IPS-18a (cell line): ENCODE measurements at regions not wholly inside any gene's neighbourhood (a gene's known extent, or its start where the extent isn't known, plus 50 kb on each side); places are given as distances from the start of the nearest gene placed in this dataset.
A peak's percentile ranks its signal among the peaks of the same experiment; 100 is the strongest.

ENCODE experiments used
- H3K27ac ChIP-seq: one replicate; pipeline ENCODE4 v1.5.1; 2013; ENCODE audit warnings: low read length
- H3K27me3 ChIP-seq: one replicate; pipeline ENCODE4 v1.6.1; 2013; ENCODE audit warnings: mild to moderate bottlenecking, low read length; ENCODE audit not compliant: control insufficient read depth, insufficient read depth
- H3K36me3 ChIP-seq: one replicate; pipeline ENCODE4 v1.6.1; 2013; ENCODE audit warnings: low read depth, low read length; ENCODE audit not compliant: control insufficient read depth
- H3K4me1 ChIP-seq: one replicate; pipeline ENCODE4 v1.6.1; 2013; ENCODE audit warnings: low read depth, low read length; ENCODE audit not compliant: control insufficient read depth
- H3K4me3 ChIP-seq: one replicate; pipeline ENCODE4 v1.5.1; 2013; ENCODE audit warnings: low read length
- H3K9ac ChIP-seq: one replicate; pipeline ENCODE4 v1.6.1; 2013; ENCODE audit warnings: mild to moderate bottlenecking, low read length, moderate library complexity
- H3K9me3 ChIP-seq: one replicate; pipeline ENCODE4 v1.6.1; 2013; ENCODE audit warnings: low read depth, low read length; ENCODE audit not compliant: control insufficient read depth

DNA sequence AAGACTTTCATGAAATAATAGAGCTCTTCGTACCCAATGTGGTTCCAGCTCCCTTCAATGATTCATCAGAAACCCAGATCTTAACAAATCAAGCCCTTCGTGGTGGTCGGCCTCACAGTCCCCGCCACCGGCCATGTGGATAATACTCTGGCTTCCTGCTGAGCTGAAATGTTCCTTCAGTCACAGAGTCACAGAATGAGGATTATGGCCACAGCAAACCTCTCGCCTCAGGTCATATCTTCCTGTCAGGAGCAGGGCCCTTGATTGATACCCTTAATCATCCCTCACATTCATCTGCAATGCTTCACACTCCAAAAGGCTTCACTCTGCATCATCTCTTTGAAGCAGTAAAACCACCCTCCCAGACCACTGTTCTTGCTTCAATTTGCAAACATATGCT lies 452.6 kb downstream of the OCA2 start:
- Histone ChIP-seq H3K9me3 (peaks cover 6% of the 10 kb centered on the region), H3K27ac (no peak overlapping the region), H3K27me3 (no peaks in the 10 kb centered on the region), H3K9ac (no peak overlapping the region), H3K4me3 (no peak overlapping the region), H3K4me1 (peaks cover 11% of the 10 kb centered on the region), H3K36me3 (no peaks in the 10 kb centered on the region)

DNA sequence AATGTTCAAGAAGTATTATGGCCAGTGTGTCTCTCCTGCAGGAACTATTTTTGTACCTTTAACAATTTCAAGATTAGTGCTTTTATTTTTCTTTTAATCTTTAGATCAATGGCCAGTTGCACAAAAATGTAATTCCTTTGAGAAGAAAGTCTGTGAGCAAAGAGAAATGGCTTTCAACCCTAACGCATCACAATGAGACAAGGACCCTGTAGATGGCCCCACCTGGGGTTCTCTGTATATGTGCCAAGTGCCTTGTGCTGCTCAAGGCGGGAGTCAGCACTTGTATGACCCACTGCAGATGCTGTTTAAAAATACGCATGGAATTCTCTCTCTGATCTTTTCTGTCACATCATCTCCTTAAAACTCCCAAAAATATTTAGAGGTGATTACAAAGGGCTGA lies 453.4 kb downstream of the OCA2 start:
- H3K36me3 ChIP-seq, result no peaks in the 10 kb centered on the region
- peaks cover 11% of the 10 kb centered on the region for H3K4me1 ChIP-seq
- H3K27me3 ChIP-seq, result no peaks in the 10 kb centered on the region

DNA sequence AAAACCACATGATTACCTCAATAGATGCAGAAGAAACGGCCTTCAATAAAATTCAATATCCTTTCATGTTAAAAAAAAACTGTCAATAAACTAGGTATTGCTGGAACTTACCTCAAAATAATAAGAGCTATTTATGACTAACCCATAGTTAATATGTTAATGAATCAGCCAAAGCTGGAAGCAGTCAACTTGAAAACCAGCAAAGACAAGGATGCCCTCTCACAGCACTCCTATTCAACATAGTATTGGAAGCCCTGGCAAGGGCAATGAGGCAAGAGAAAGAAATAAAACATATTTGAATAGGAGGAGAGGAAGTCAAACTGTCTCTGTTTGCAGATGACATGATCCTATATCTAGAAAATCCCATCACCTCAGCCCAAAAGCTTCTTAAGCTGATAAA lies 456.1 kb downstream of the OCA2 start:
- H3K4me3 ChIP-seq, result no peak overlapping the region
- H3K9ac ChIP-seq, result no peak overlapping the region
- no peak overlapping the region for H3K27ac ChIP-seq
- H3K9me3 ChIP-seq, result peaks cover 6% of the 10 kb centered on the region
- no peaks in the 10 kb centered on the region for H3K36me3 ChIP-seq
- no peaks in the 10 kb centered on the region for H3K27me3 ChIP-seq
- peaks cover 20% of the 10 kb centered on the region for H3K4me1 ChIP-seq

More for the DNA sequence above, 453.4 kb downstream of the OCA2 start:
- Histone ChIP-seq H3K9ac (no peak overlapping the region), H3K4me3 (no peak overlapping the region), H3K27ac (no peak overlapping the region), H3K9me3 (peaks cover 6% of the 10 kb centered on the region)

DNA sequence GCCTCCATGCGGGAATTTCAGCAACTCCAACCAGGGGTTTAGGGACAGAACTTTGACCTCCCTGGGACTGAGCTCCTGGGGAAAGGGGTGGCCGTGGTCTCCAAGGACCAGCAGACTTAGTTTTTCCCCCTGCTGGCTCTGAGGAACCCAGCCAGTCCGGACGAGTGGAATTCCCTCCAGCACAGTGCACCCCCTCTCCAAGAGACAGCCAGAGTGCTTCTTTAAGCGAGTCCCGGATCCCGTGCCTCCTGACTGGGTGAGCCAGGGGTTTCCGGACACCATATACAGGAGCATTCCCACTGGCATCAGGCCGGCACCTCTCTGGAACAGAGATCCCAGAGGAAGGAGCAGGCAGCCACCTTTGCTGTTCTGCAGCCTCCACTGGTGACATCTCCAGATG lies 459.5 kb downstream of the OCA2 start:
- Histone ChIP-seq H3K4me3 (no peak overlapping the region), H3K4me1 (peaks cover 19% of the 10 kb centered on the region), H3K36me3 (no peaks in the 10 kb centered on the region), H3K27me3 (no peaks in the 10 kb centered on the region), H3K9ac (no peak overlapping the region), H3K27ac (no peak overlapping the region), H3K9me3 (peaks cover 6% of the 10 kb centered on the region)

DNA sequence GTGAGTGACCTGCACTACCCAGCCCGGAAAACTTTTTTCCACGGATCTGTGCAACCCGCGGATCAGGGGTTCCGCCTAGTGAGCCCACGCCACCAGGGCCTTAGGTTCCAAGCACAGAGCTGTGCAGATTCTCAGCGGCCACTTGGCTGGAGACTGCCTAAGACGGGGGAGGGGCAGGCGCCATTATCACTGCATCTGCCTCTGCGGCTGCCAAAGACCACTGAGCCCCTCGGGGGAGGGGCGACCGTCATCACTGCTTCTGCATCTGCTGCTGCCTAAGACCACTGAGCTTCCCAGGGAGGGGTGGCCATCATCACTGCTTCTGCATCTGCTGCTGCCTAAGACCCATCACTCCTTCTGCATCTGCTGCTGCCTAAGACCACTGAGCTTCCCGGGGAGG lies 460.2 kb downstream of the OCA2 start:
- H3K9me3 ChIP-seq, result peaks cover 6% of the 10 kb centered on the region
- peaks cover 19% of the 10 kb centered on the region for H3K4me1 ChIP-seq
- H3K36me3 ChIP-seq, result no peaks in the 10 kb centered on the region
- H3K4me3 ChIP-seq, result no peak overlapping the region
- H3K9ac ChIP-seq, result no peak overlapping the region
- H3K27me3 ChIP-seq, result no peaks in the 10 kb centered on the region
- peak overlapping the region; percentile 36 for H3K27ac ChIP-seq

DNA sequence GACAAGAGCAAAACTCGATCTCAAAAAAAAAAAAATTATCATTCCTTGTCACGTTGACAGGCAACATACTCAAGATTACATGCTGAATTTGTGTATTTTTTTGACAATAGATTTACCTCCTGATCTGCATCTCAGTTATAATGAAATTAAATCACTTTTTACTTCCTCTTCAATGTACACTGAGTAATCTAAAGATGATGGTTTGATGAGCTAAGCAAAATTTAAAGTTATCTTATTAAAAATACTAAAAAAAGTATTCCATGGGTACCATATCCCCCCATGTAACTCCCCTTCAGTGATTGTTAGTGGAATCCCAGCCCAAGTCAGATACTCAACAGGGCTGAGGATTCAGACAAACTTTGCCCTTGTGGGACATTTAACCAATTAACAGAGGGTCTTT lies 463.2 kb downstream of the OCA2 start:
- Histone ChIP-seq H3K27ac (no peak overlapping the region), H3K4me1 (peaks cover 19% of the 10 kb centered on the region), H3K36me3 (no peaks in the 10 kb centered on the region), H3K9me3 (no peaks in the 10 kb centered on the region), H3K27me3 (no peaks in the 10 kb centered on the region), H3K9ac (no peak overlapping the region), H3K4me3 (no peak overlapping the region)

DNA sequence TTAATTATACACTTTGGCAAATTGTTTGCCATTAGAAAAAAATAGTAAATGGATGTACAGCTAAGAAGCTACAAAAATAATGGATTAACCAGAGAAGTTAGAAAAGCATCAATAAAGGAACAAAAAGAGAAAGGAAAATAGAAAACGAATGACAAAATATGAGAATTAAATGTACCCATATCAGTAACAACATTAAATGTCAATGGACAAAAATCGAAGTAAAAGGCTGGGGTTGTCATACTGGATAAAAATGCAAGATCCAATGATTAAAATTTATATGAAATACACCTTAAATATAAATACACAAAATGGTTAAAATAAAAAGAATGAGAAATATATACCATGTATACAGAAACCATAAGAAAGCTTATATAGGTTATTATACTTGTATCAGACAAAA lies 470.6 kb downstream of the OCA2 start:
- Histone ChIP-seq H3K9me3 (peaks cover 20% of the 10 kb centered on the region), H3K9ac (no peak overlapping the region)

DNA sequence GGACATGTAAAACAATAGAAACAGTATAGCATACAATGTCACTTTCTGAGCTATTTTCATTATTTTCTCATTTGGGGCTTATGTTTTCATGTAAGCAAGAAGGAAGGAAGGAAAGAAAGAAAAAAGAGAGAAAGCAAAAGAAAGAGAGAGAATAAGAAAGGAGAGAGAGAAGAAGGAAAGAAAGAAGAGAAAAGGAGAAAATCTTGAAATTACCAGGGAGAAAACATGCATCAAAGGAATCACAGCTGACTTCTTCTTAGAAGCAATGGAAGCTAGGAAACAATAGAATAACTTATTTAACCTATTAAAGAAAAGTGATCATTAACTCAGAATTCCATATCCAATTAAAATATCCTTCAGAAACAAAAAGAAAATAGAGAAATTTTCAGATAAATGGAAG lies 471.5 kb downstream of the OCA2 start:
- Histone ChIP-seq H3K4me3 (no peak overlapping the region), H3K9me3 (peaks cover 20% of the 10 kb centered on the region), H3K9ac (no peak overlapping the region), H3K27ac (no peak overlapping the region), H3K27me3 (no peaks in the 10 kb centered on the region), H3K4me1 (no peaks in the 10 kb centered on the region), H3K36me3 (no peaks in the 10 kb centered on the region)

More for the DNA sequence above, 470.6 kb downstream of the OCA2 start:
- Histone ChIP-seq H3K27me3 (no peaks in the 10 kb centered on the region), H3K4me3 (no peak overlapping the region), H3K4me1 (no peaks in the 10 kb centered on the region), H3K27ac (no peak overlapping the region), H3K36me3 (no peaks in the 10 kb centered on the region)

DNA sequence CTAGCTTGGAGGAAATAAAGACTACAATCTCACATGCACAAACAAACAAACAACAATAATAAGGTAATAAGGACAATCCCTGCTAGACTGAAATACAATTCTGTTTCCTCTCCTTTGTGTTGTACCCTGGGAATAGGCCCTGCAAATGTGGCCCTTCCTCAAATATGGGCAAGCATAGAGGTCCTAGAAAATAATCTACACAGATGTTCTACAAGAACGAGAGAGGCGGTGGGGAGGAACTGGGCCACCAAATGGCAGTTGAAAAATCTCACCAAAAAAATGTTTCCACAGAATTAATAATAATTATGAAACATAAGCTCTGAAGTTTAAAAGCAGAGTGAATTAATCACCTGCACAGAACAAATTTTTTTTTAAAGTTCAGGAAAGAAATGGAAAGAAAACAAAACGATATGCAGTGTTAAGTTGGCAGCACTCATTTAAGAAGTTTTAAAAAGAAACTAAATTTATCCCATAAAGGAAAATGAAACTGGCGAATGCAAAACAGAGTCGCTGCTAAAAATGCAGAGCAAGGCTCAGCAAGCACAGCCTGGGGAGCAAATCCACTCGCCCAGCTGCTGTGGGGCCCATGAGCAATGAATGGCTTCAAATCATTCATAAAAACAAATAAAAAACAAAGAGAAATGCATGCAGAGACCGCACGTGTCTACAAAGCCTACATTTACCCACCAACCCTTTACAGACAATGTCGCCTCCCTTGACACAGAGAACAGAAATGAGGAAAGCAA lies 475.4 kb downstream of the OCA2 start:
- no peaks in the 10 kb centered on the region for H3K4me1 ChIP-seq

DNA sequence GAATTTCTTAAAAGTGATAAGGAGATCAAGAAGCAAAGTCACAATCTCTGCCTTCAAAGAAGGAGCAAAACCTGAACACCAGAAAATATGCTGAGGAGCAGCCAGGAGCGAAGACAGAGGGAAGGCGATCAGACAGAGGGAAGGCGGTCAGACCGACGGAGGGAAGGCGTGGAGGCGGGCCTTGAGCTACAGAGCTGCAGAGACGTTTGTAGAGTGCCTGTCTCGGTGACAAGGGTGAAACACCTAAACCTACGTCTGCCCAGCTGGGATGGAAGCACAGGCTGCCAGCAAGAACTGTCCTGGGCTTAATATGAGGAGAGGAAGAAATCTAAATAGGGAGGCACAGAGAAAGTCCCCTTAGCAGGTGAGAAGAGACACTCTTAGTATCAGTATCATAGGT lies 476.0 kb downstream of the OCA2 start:
- Histone ChIP-seq H3K4me3 (no peak overlapping the region), H3K4me1 (no peaks in the 10 kb centered on the region), H3K27me3 (no peaks in the 10 kb centered on the region), H3K27ac (no peak overlapping the region), H3K36me3 (no peaks in the 10 kb centered on the region), H3K9me3 (peaks cover 15% of the 10 kb centered on the region), H3K9ac (no peak overlapping the region)

More for the DNA sequence above, 475.4 kb downstream of the OCA2 start:
- Histone ChIP-seq H3K9ac (no peak overlapping the region), H3K27ac (no peak overlapping the region), H3K4me3 (no peak overlapping the region), H3K27me3 (no peaks in the 10 kb centered on the region), H3K36me3 (no peaks in the 10 kb centered on the region), H3K9me3 (peaks cover 20% of the 10 kb centered on the region)

DNA sequence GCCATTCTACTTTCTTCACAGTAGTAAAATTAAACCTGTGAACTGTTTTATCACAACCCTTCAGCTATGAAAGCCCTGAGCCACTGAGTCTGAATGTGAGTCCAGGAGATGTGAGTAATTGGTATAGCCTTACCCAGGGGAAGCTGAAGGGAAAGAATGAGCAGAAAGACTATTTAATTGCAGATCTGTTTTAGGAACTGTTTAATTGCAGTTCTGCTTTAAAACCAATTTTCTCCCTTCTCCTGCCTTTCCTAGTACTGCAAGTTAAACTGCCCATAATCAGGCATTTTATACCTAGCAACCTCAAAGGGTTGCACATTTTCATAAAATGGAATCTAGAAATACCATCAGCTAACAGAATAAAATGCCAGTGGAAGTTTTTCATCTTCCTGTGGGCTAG lies 476.7 kb downstream of the OCA2 start:
- Histone ChIP-seq H3K4me3 (no peak overlapping the region), H3K9me3 (peaks cover 8% of the 10 kb centered on the region), H3K36me3 (no peaks in the 10 kb centered on the region), H3K4me1 (no peaks in the 10 kb centered on the region), H3K9ac (no peak overlapping the region), H3K27me3 (no peaks in the 10 kb centered on the region), H3K27ac (no peak overlapping the region)

DNA sequence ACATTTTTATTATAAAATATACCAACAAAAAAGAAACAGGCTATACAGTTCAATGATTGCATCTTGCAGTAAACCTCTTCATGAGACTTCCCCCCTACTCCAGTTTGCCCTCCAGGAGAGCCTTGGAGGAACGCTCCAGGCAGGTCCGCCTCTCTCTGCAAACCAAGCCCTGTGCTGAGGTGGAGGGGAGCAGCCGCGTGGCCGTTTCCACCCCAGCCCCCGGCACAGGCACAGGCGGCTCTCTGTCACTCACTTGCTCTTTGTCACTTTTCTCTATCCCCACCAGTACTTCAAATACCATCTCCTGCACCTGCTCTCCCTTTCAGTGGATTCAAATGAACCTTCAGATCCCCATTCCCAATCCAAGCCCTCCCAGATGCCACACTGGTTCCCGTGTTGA lies 479.9 kb downstream of the OCA2 start:
- no peaks in the 10 kb centered on the region for H3K27me3 ChIP-seq
- H3K9ac ChIP-seq, result no peak overlapping the region
- H3K27ac ChIP-seq, result no peak overlapping the region
- no peak overlapping the region for H3K4me3 ChIP-seq
- H3K4me1 ChIP-seq, result no peaks in the 10 kb centered on the region
- H3K9me3 ChIP-seq, result no peaks in the 10 kb centered on the region
- no peaks in the 10 kb centered on the region for H3K36me3 ChIP-seq
